ENCODE measurements at regions not wholly inside any gene's neighbourhood (a gene's known extent, or its start where the extent isn't known, plus 50 kb on each side); places are given as distances from the start of the nearest gene placed in this dataset.

GRCh38 chr1:98327220-98327861 is 334.2 kb upstream of the SNX7 start:
- no peak for TF ChIP-seq CTCF (IDR thresholded peaks at IDR 0.05)
- TF ChIP-seq FOSL2 (IDR thresholded peaks at IDR 0.05), result no peak
- no peak for TF ChIP-seq FOSL2 (CRISPR knock-in tag; IDR thresholded peaks at IDR 0.05)
- no peak for TF ChIP-seq MAZ (IDR thresholded peaks at IDR 0.05; ENCODE audit: borderline replicate concordance, low read depth, low read length)
- no peak for TF ChIP-seq POLR2A (IDR thresholded peaks at IDR 0.05; ENCODE audit: low read length)
- no peak for TF ChIP-seq SMC3 (IDR thresholded peaks at IDR 0.05)
- TF ChIP-seq HOXB5 (CRISPR knock-in tag; IDR thresholded peaks at IDR 0.05), result no peak
- TF ChIP-seq RCOR1 (IDR thresholded peaks at IDR 0.05; ENCODE audit: low read depth, low read length), result no peak
- no peak for TF ChIP-seq EP300 (IDR thresholded peaks at IDR 0.05)
- TF ChIP-seq BHLHE40 (IDR thresholded peaks at IDR 0.05; ENCODE audit: low read depth, low read length), result no peak
- no peak for TF ChIP-seq CEBPB (IDR thresholded peaks at IDR 0.05)
